ENCODE measurements at regions not wholly inside any gene's neighbourhood (a gene's known extent, or its start where the extent isn't known, plus 50 kb on each side); places are given as distances from the start of the nearest gene placed in this dataset.

- CTCF ChIA-PET: no interaction called here
Measured at GRCh38 chr5:89697581-89697980, 712.0 kb downstream of the CETN3 start.

More at GRCh38 chr5:89697581-89697980, 712.0 kb downstream of the CETN3 start:
- H3K4me2 ChIP-seq (ENCODE audit: insufficient read depth, low read length): no peak overlapping the region
- intact Hi-C loops (cut with micrococcal nuclease): no loop called here
- H3K4me1 ChIP-seq (ENCODE audit: control insufficient read depth, extremely low read depth, insufficient read depth, low read length): no peaks in the 10 kb centered on the region
- DNase-seq (ENCODE audit: low read depth, low spot score): no peak
- H3K9me3 ChIP-seq (replicated peaks; ENCODE audit: control insufficient read depth, insufficient read depth, low read length): no peaks in the 10 kb centered on the region
- no peaks in the 10 kb centered on the region for H3K27me3 ChIP-seq (ENCODE audit: control insufficient read depth in 2 of 2, insufficient read depth in 2 of 2, low read length in 2 of 2)
- H3K9ac ChIP-seq (replicated peaks; ENCODE audit: extremely low read depth, insufficient read depth, low read length): no peak overlapping the region
- POLR2A ChIA-PET: no interaction called here
- no peaks in the 10 kb centered on the region for H3K36me3 ChIP-seq (ENCODE audit: control insufficient read depth in 2 of 2, extremely low read depth in 1 of 2, insufficient read depth in 2 of 2, low read length in 2 of 2)
- H2AFZ ChIP-seq (ENCODE audit: low read depth, low read length): no peak overlapping the region
- no peaks in the 10 kb centered on the region for H4K20me1 ChIP-seq (replicated peaks; ENCODE audit: control insufficient read depth, extremely low read depth, insufficient read depth, low read length)
- no peak overlapping the region for H3K4me3 ChIP-seq (replicated peaks in 1 of 3; ENCODE audit: insufficient read depth in 1 of 3, low read depth in 1 of 3, low read length in 3 of 3)
- no peak for TF ChIP-seq JUN (IDR thresholded peaks at IDR 0.05; ENCODE audit: borderline replicate concordance, insufficient read depth, insufficient read length, low read depth)
- TF ChIP-seq CTCF (IDR thresholded peaks at IDR 0.05; ENCODE audit: extremely low read depth in 1 of 2, insufficient read depth in 1 of 2, low read depth in 1 of 2, low read length in 2 of 2): no peak
- TF ChIP-seq MAX (IDR thresholded peaks at IDR 0.05; ENCODE audit: insufficient read depth, insufficient read length): no peak
- TF ChIP-seq MYC (IDR thresholded peaks at IDR 0.05; ENCODE audit: low read depth, low read length): no peak
- TF ChIP-seq GATA2 (IDR thresholded peaks at IDR 0.05; ENCODE audit: insufficient read depth, insufficient read length, low read depth, low read length): no peak
- TF ChIP-seq POLR2AphosphoS5 (IDR thresholded peaks at IDR 0.05; ENCODE audit: insufficient read depth, low read depth, low read length): no peak
- TF ChIP-seq POLR2A (IDR thresholded peaks at IDR 0.05; ENCODE audit: low read depth, low read length): no peak
- TF ChIP-seq FOS (IDR thresholded peaks at IDR 0.05; ENCODE audit: borderline replicate concordance, insufficient read depth, low read length): no peak
- no peak for TF ChIP-seq EZH2 (IDR thresholded peaks at IDR 0.05; ENCODE audit: borderline replicate concordance, low read depth, low read length, severe bottlenecking)
- no peak overlapping the region for H3K27ac ChIP-seq (ENCODE audit: insufficient read depth, low read depth, low read length)
- H3K9me1 ChIP-seq (replicated peaks; ENCODE audit: control insufficient read depth, extremely low read depth, insufficient read depth, low read length): no peaks in the 10 kb centered on the region
- no TSS peak for BruUV-seq (replicated peaks)
- FAIRE-seq: no peak
- no peaks in the 10 kb centered on the region for H3K79me2 ChIP-seq (ENCODE audit: control insufficient read depth, insufficient read depth, low read length)
- dilution Hi-C loops (cut with MboI; ENCODE audit: extremely low pct_ligation_motif_present, low sequenced_read_pairs): no loop called here

Measured in endothelial cell of umbilical vein (primary cell).